SU-DHL-6 (cell line): ENCODE measurements at regions not wholly inside any gene's neighbourhood (a gene's known extent, or its start where the extent isn't known, plus 50 kb on each side); places are given as distances from the start of the nearest gene placed in this dataset.

ENCODE experiments used
- EZH2phosphoT487 ChIP-seq: fragments of 200-600 bp; sonication (generic), shearing (Covaris generic); conservative IDR thresholded peaks from 2 replicates; pipeline ENCODE4 v1.6.1; 2018; ENCODE audit warnings: mild to moderate bottlenecking, antibody characterized with exemption, low read length, moderate library complexity, mixed read lengths
- TF ChIP-seq, protein P1 (sequence below): fragments of 200-600 bp; sonication (generic); IDR thresholded peaks from one replicate; pipeline ENCODE4 v1.5.1; 2017; ENCODE audit warnings: antibody characterized with exemption, mild to moderate bottlenecking, low read length, moderate library complexity; ENCODE audit not compliant: insufficient read depth, poor library complexity, severe bottlenecking

DNA sequence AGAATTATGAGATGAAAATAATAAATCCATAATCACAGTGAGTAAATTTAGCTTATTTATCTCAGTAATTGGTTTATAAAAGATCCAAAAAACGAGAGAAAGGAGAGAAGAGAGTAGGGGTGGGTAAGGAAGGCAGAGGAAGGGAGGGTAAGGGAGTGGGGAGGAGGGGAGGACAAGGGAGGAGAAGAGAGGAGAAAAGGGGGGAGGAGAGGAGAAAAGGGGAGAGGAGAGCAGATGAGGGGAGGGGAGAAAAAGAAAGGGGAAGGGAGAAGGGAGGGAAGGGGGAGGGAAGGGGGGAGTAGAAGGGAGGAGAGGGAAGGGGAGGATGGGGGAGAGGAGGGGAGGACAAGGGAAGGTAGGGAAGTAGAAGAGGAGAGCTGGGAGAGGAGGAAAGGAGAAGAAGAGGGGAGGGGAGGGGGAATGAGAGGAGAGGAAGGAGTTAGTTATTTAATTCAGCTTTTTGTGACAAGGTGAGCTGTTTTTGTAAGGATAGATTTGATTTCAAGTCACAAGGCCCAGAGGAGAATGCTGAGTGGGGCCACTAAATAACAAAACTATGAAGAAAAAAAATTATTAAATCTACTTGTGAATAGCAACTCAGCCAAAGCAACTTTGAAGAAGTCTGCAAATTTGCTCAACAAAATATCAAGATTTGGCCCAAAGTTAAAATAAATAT, 454.3 kb downstream of the ARAP2 start:
- TF ChIP-seq, protein P1, sequence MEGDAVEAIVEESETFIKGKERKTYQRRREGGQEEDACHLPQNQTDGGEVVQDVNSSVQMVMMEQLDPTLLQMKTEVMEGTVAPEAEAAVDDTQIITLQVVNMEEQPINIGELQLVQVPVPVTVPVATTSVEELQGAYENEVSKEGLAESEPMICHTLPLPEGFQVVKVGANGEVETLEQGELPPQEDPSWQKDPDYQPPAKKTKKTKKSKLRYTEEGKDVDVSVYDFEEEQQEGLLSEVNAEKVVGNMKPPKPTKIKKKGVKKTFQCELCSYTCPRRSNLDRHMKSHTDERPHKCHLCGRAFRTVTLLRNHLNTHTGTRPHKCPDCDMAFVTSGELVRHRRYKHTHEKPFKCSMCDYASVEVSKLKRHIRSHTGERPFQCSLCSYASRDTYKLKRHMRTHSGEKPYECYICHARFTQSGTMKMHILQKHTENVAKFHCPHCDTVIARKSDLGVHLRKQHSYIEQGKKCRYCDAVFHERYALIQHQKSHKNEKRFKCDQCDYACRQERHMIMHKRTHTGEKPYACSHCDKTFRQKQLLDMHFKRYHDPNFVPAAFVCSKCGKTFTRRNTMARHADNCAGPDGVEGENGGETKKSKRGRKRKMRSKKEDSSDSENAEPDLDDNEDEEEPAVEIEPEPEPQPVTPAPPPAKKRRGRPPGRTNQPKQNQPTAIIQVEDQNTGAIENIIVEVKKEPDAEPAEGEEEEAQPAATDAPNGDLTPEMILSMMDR: no peak
- no peak for TF ChIP-seq EZH2phosphoT487
